ENCODE measurements at regions not wholly inside any gene's neighbourhood (a gene's known extent, or its start where the extent isn't known, plus 50 kb on each side); places are given as distances from the start of the nearest gene placed in this dataset.

DNA sequence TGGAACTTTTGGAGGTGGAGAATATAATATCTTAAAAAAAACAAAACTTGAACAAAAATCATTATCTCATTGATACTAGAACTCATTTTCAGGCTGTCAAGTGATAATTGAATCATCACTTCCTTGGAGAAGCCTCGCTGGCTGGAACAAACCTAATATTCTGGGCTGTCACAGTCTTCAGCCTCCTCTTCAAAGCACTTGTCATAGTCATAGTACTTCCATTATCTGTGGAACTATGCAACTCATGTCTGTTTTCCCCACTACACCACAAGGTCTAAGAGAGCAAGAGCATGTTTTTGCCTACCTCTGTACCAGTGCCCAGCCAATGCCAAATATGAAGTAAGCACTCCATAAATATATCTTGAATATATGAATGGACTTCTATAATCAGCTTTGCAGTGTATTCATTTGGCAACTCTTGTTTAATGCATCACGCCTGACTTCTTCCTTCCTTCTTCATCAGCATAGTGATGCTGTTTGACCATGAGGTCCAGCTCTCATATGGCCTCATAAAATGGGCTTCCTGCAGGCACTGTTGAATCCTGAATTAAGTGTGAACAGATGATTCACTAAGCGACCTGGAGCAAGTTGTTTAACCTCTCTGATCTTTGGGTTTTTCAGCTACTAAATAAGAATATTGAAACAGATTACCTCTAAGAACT is 86.6 kb upstream of the SNRK start:
- no peaks in the 10 kb centered on the region for H3K27me3 ChIP-seq (replicated peaks; ENCODE audit: control insufficient read depth, insufficient read depth, low read length)
- no peak overlapping the region for H3K4me3 ChIP-seq (ENCODE audit: low read depth, low read length)
- POLR2A ChIA-PET, result no interaction called here
- Mint-ChIP-seq H3K4me1 (ENCODE audit: low read depth, unreplicated experiment) (no peaks in the 10 kb centered on the region), H3K27ac (ENCODE audit: unreplicated experiment) (no peak overlapping the region), H3K27me3 (ENCODE audit: insufficient read depth, unreplicated experiment) (peaks cover 3% of the 10 kb centered on the region), H3K36me3 (ENCODE audit: insufficient read depth, unreplicated experiment) (no peaks in the 10 kb centered on the region), H3K9me3 (ENCODE audit: unreplicated experiment) (no peaks in the 10 kb centered on the region), H3K4me3 (ENCODE audit: unreplicated experiment) (no peak overlapping the region)
- no peaks in the 10 kb centered on the region for H3K36me3 ChIP-seq (ENCODE audit: control insufficient read depth, insufficient read depth, low read length)
- CTCF ChIA-PET, result no interaction called here
- no peaks in the 10 kb centered on the region for H3K4me1 ChIP-seq
- intact Hi-C loops (cut with micrococcal nuclease; ENCODE audit: unreplicated experiment), result no loop called here
- no peak for DNase-seq
- BruUV-seq (replicated peaks), result no TSS peak
- H3K9me3 ChIP-seq, result no peaks in the 10 kb centered on the region
- TF ChIP-seq, protein P1, sequence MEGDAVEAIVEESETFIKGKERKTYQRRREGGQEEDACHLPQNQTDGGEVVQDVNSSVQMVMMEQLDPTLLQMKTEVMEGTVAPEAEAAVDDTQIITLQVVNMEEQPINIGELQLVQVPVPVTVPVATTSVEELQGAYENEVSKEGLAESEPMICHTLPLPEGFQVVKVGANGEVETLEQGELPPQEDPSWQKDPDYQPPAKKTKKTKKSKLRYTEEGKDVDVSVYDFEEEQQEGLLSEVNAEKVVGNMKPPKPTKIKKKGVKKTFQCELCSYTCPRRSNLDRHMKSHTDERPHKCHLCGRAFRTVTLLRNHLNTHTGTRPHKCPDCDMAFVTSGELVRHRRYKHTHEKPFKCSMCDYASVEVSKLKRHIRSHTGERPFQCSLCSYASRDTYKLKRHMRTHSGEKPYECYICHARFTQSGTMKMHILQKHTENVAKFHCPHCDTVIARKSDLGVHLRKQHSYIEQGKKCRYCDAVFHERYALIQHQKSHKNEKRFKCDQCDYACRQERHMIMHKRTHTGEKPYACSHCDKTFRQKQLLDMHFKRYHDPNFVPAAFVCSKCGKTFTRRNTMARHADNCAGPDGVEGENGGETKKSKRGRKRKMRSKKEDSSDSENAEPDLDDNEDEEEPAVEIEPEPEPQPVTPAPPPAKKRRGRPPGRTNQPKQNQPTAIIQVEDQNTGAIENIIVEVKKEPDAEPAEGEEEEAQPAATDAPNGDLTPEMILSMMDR (IDR thresholded peaks at IDR 0.05; ENCODE audit: insufficient read depth in 1 of 2, low read depth in 1 of 2, low read length in 1 of 2, severe bottlenecking in 1 of 2, unreplicated experiment in 1 of 2), result no peak

DNA sequence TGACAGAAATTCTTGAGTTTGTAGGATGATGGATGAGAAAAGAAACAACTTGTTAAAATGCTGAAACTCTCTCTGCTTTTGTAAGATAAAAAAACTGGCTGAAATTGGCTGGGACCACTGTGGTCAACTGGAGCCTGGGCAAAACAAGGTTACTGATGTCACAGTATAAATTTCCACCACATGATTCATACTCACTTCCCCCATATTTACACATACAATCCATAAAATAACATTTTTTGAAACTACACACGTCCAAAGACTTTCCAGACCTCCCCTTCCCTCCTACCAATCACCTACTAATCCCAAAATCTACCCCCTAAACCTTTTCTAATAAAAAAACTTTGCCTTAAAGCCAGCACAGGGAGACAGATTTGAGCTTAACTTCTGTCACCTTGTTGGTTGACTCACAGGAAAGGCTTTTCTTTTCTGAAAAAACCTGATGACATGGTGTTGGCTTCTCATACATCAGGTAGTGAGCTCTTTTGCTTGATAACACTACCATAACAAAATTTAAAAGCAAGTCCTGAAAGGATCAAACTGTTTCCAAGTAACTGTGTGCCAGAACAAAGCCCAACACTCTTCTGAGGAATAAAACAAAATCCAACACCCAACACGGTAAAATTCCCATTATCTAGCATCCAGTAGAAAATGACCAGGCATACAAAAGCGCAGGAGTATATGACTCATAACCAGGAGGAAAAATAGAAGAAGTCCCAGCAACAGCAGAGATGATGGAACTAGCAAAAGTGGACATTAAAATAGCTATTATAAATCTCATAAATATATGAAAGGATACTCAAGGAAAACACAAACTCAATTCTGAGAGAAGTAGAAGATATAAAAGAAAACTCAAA is 87.3 kb upstream of the SNRK start:
- no TSS peak for BruUV-seq (replicated peaks)
- POLR2A ChIA-PET, result no interaction called here
- no peak for DNase-seq

DNA sequence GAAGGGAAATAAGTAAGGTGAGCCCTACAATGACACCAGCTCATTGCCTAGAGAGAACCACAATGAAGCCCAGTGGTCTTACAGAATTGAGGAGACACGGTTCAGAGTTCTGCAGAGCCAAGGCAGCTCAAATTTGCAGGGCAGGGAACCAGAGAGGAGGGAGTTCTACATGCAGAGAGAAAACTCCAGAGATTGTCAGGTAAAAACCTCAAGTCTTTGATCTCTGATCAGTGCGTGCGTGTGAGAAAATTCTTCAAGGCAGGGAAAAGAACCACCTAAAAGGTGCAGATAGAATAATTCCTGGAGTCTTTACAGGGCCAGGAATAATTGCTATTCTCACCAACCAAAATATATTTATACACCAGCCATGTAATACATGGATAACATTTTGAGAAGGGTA is 88.0 kb upstream of the SNRK start:
- ChIA-PET POLR2A (no interaction called here), CTCF (no interaction called here)
- TF ChIP-seq, protein P1 (IDR thresholded peaks at IDR 0.05; ENCODE audit: insufficient read depth in 1 of 2, low read depth in 1 of 2, low read length in 1 of 2, severe bottlenecking in 1 of 2, unreplicated experiment in 1 of 2), result no peak
- H3K36me3 Mint-ChIP-seq (ENCODE audit: insufficient read depth, unreplicated experiment), result no peaks in the 10 kb centered on the region
- H3K4me3 ChIP-seq (ENCODE audit: low read depth, low read length), result no peak overlapping the region
- no TSS peak for BruUV-seq (replicated peaks)
- no peaks in the 10 kb centered on the region for H3K9me3 Mint-ChIP-seq (ENCODE audit: unreplicated experiment)
- no peak overlapping the region for H3K4me3 Mint-ChIP-seq (ENCODE audit: unreplicated experiment)
- H3K27ac Mint-ChIP-seq (ENCODE audit: unreplicated experiment), result no peak overlapping the region
- no peaks in the 10 kb centered on the region for H3K4me1 ChIP-seq
- no peak for DNase-seq
- intact Hi-C loops (cut with micrococcal nuclease; ENCODE audit: unreplicated experiment), result no loop called here
- H3K27me3 Mint-ChIP-seq (ENCODE audit: insufficient read depth, unreplicated experiment), result peaks cover 3% of the 10 kb centered on the region
- no peaks in the 10 kb centered on the region for H3K4me1 Mint-ChIP-seq (ENCODE audit: low read depth, unreplicated experiment)
- H3K36me3 ChIP-seq (ENCODE audit: control insufficient read depth, insufficient read depth, low read length), result no peaks in the 10 kb centered on the region
- no peaks in the 10 kb centered on the region for H3K27me3 ChIP-seq (replicated peaks; ENCODE audit: control insufficient read depth, insufficient read depth, low read length)
- H3K9me3 ChIP-seq, result no peaks in the 10 kb centered on the region

More for the DNA sequence above, 87.3 kb upstream of the SNRK start:
- Mint-ChIP-seq H3K27me3 (ENCODE audit: insufficient read depth, unreplicated experiment) (peaks cover 3% of the 10 kb centered on the region), H3K9me3 (ENCODE audit: unreplicated experiment) (no peaks in the 10 kb centered on the region), H3K4me1 (ENCODE audit: low read depth, unreplicated experiment) (no peaks in the 10 kb centered on the region), H3K36me3 (ENCODE audit: insufficient read depth, unreplicated experiment) (no peaks in the 10 kb centered on the region), H3K4me3 (ENCODE audit: unreplicated experiment) (no peak overlapping the region), H3K27ac (ENCODE audit: unreplicated experiment) (no peak overlapping the region)
- no peaks in the 10 kb centered on the region for H3K36me3 ChIP-seq (ENCODE audit: control insufficient read depth, insufficient read depth, low read length)
- CTCF ChIA-PET, result no interaction called here
- H3K4me1 ChIP-seq, result no peaks in the 10 kb centered on the region
- intact Hi-C loops (cut with micrococcal nuclease; ENCODE audit: unreplicated experiment), result no loop called here
- H3K27me3 ChIP-seq (replicated peaks; ENCODE audit: control insufficient read depth, insufficient read depth, low read length), result no peaks in the 10 kb centered on the region
- TF ChIP-seq, protein P1 (IDR thresholded peaks at IDR 0.05; ENCODE audit: insufficient read depth in 1 of 2, low read depth in 1 of 2, low read length in 1 of 2, severe bottlenecking in 1 of 2, unreplicated experiment in 1 of 2), result no peak
- H3K4me3 ChIP-seq (ENCODE audit: low read depth, low read length), result no peak overlapping the region
- no peaks in the 10 kb centered on the region for H3K9me3 ChIP-seq
